Stimulated activated effector memory CD8-positive, alpha-beta T cell treated with anti-CD3 and anti-CD28 coated beads, Interleukin-12 subunit alpha, Interleukin-12 subunit beta, amount 100 ng/mL, for 72 hours (primary cell): ENCODE measurements at regions not wholly inside any gene's neighbourhood (a gene's known extent, or its start where the extent isn't known, plus 50 kb on each side); places are given as distances from the start of the nearest gene placed in this dataset.
"Not testable (repeated sequence)": the region's sequence is repeated elsewhere in the genome, so short reads cannot be mapped to it uniquely, and the experiment has no call there.

Experiments
- ATAC-seq: fragments of 150-1000 bp; cut with Tn5 transposase; 2 replicates; pipeline ENCODE4 v1.10.0; 2021
- DNase-seq, 2 donors: peaks; one replicate each; pipeline ENCODE4 v3.0.0; 2021 to 2022; ENCODE audit warnings: low spot score in 2 of 2
- H3K27ac Mint-ChIP-seq: one replicate; pipeline ENCODE4 v1.8.0; 2022; ENCODE audit warnings: mild to moderate bottlenecking, mixed read lengths
- H3K36me3 Mint-ChIP-seq: one replicate; pipeline ENCODE4 v1.8.0; 2022; ENCODE audit warnings: mild to moderate bottlenecking, mixed read lengths
- H3K4me1 Mint-ChIP-seq: one replicate; pipeline ENCODE4 v1.8.0; 2022; ENCODE audit warnings: mixed read lengths
- H3K4me3 Mint-ChIP-seq: one replicate; pipeline ENCODE4 v1.8.0; 2022; ENCODE audit warnings: mild to moderate bottlenecking, mixed read lengths
- H3K9me3 Mint-ChIP-seq: one replicate; pipeline ENCODE4 v1.8.0; 2022; ENCODE audit warnings: mixed read lengths

- no peak overlapping the region for H3K4me3 Mint-ChIP-seq
- ATAC-seq (no peak), DNase-seq (no peak)
- no peak overlapping the region for H3K27ac Mint-ChIP-seq
- H3K36me3 Mint-ChIP-seq = no peaks in the 10 kb centered on the region
- no peaks in the 10 kb centered on the region for H3K4me1 Mint-ChIP-seq
- H3K9me3 Mint-ChIP-seq = peaks cover 21% of the 10 kb centered on the region
These were observed 759.7 kb downstream of the CDH11 start for GRCh38 chr16:64362193-64362592.

GRCh38 chr16:64361753-64362152 is 760.1 kb downstream of the CDH11 start:
- Mint-ChIP-seq H3K27ac (no peak overlapping the region), H3K4me3 (no peak overlapping the region), H3K9me3 (peaks cover 21% of the 10 kb centered on the region), H3K36me3 (no peaks in the 10 kb centered on the region), H3K4me1 (no peaks in the 10 kb centered on the region)
- DNase-seq = no peak
- no peak for ATAC-seq

GRCh38 chr16:64358291-64358690 is 763.6 kb downstream of the CDH11 start:
- Mint-ChIP-seq H3K4me3 (no peak overlapping the region), H3K4me1 (no peaks in the 10 kb centered on the region), H3K36me3 (no peaks in the 10 kb centered on the region), H3K27ac (no peak overlapping the region), H3K9me3 (peaks cover 16% of the 10 kb centered on the region)
- DNase-seq (no peak), ATAC-seq (no peak)

GRCh38 chr16:64356267-64356666 is 765.6 kb downstream of the CDH11 start:
- ATAC-seq (no peak), DNase-seq (no peak)
- peaks cover 18% of the 10 kb centered on the region for H3K9me3 Mint-ChIP-seq
- H3K27ac Mint-ChIP-seq = no peak overlapping the region
- no peaks in the 10 kb centered on the region for H3K4me1 Mint-ChIP-seq
- H3K36me3 Mint-ChIP-seq = no peaks in the 10 kb centered on the region
- no peak overlapping the region for H3K4me3 Mint-ChIP-seq

GRCh38 chr16:64352246-64352645 is 769.6 kb downstream of the CDH11 start:
- H3K36me3 Mint-ChIP-seq = no peaks in the 10 kb centered on the region
- no peak for DNase-seq

GRCh38 chr16:64351121-64351520 is 770.7 kb downstream of the CDH11 start:
- Mint-ChIP-seq H3K4me3 (no peak overlapping the region), H3K27ac (no peak overlapping the region), H3K36me3 (no peaks in the 10 kb centered on the region), H3K9me3 (peaks cover 15% of the 10 kb centered on the region), H3K4me1 (no peaks in the 10 kb centered on the region)
- no peak for DNase-seq
- ATAC-seq = no peak

More at GRCh38 chr16:64352246-64352645, 769.6 kb downstream of the CDH11 start:
- H3K4me1 Mint-ChIP-seq = no peaks in the 10 kb centered on the region
- H3K4me3 Mint-ChIP-seq = no peak overlapping the region
- no peak overlapping the region for H3K27ac Mint-ChIP-seq
- no peak for ATAC-seq
- H3K9me3 Mint-ChIP-seq = peaks cover 18% of the 10 kb centered on the region

- Mint-ChIP-seq H3K9me3 (peaks cover 10% of the 10 kb centered on the region), H3K4me3 (no peak overlapping the region), H3K4me1 (no peaks in the 10 kb centered on the region), H3K36me3 (no peaks in the 10 kb centered on the region), H3K27ac (no peak overlapping the region)
- ATAC-seq = no peak
- DNase-seq = no peak
These were observed 775.8 kb downstream of the CDH11 start for GRCh38 chr16:64346080-64346479.

GRCh38 chr16:64345142-64345541 is 776.7 kb downstream of the CDH11 start:
- no peaks in the 10 kb centered on the region for H3K36me3 Mint-ChIP-seq
- peaks cover 6% of the 10 kb centered on the region for H3K9me3 Mint-ChIP-seq
- ATAC-seq (peak; percentile 8), DNase-seq (no peak)
- no peak overlapping the region for H3K27ac Mint-ChIP-seq
- H3K4me1 Mint-ChIP-seq = no peaks in the 10 kb centered on the region
- no peak overlapping the region for H3K4me3 Mint-ChIP-seq

- H3K4me3 Mint-ChIP-seq, ATAC-seq, H3K4me1 Mint-ChIP-seq, H3K36me3 Mint-ChIP-seq, H3K27ac Mint-ChIP-seq, DNase-seq, H3K9me3 Mint-ChIP-seq: not testable (repeated sequence)
These were observed 777.9 kb downstream of the CDH11 start for GRCh38 chr16:64343820-64344443.

- no peaks in the 10 kb centered on the region for H3K4me1 Mint-ChIP-seq
- no peak overlapping the region for H3K27ac Mint-ChIP-seq
- no peak overlapping the region for H3K4me3 Mint-ChIP-seq
- H3K36me3 Mint-ChIP-seq = no peaks in the 10 kb centered on the region
- peaks cover 9% of the 10 kb centered on the region for H3K9me3 Mint-ChIP-seq
- ATAC-seq (no peak), DNase-seq (no peak)
These were observed 778.6 kb downstream of the CDH11 start for GRCh38 chr16:64343061-64343819.

- not testable (repeated sequence) for H3K4me3 Mint-ChIP-seq
These were observed 780.5 kb downstream of the CDH11 start for GRCh38 chr16:64341336-64341735.

GRCh38 chr16:64339052-64339770 is 782.7 kb downstream of the CDH11 start:
- no peaks in the 10 kb centered on the region for H3K36me3 Mint-ChIP-seq
- no peak overlapping the region for H3K4me3 Mint-ChIP-seq
- H3K9me3 Mint-ChIP-seq = peaks cover 9% of the 10 kb centered on the region
- H3K27ac Mint-ChIP-seq = no peak overlapping the region
- DNase-seq (no peak), ATAC-seq (no peak)
- H3K4me1 Mint-ChIP-seq = no peaks in the 10 kb centered on the region

More at GRCh38 chr16:64341336-64341735, 780.5 kb downstream of the CDH11 start:
- H3K4me1 Mint-ChIP-seq, H3K9me3 Mint-ChIP-seq, ATAC-seq, DNase-seq, H3K27ac Mint-ChIP-seq, H3K36me3 Mint-ChIP-seq: not testable (repeated sequence)

GRCh38 chr16:64321881-64322280 is 800.0 kb downstream of the CDH11 start:
- peaks cover 19% of the 10 kb centered on the region for H3K9me3 Mint-ChIP-seq
- ATAC-seq = no peak
- H3K27ac Mint-ChIP-seq = no peak overlapping the region
- H3K4me3 Mint-ChIP-seq = no peak overlapping the region
- no peaks in the 10 kb centered on the region for H3K36me3 Mint-ChIP-seq
- H3K4me1 Mint-ChIP-seq = no peaks in the 10 kb centered on the region
- no peak for DNase-seq

- Mint-ChIP-seq H3K4me3 (no peak overlapping the region), H3K9me3 (peaks cover 16% of the 10 kb centered on the region), H3K27ac (no peak overlapping the region), H3K36me3 (no peaks in the 10 kb centered on the region), H3K4me1 (no peaks in the 10 kb centered on the region)
- no peak for DNase-seq
- ATAC-seq = no peak
These were observed 800.8 kb downstream of the CDH11 start for GRCh38 chr16:64321066-64321465.

- no peaks in the 10 kb centered on the region for H3K4me1 Mint-ChIP-seq
- H3K4me3 Mint-ChIP-seq = no peak overlapping the region
- no peaks in the 10 kb centered on the region for H3K36me3 Mint-ChIP-seq
- H3K9me3 Mint-ChIP-seq = peaks cover 25% of the 10 kb centered on the region
- no peak overlapping the region for H3K27ac Mint-ChIP-seq
- DNase-seq (no peak), ATAC-seq (no peak)
These were observed 804.3 kb downstream of the CDH11 start for GRCh38 chr16:64317601-64318000.

GRCh38 chr16:64313726-64314125 is 808.1 kb downstream of the CDH11 start:
- no peak overlapping the region for H3K4me3 Mint-ChIP-seq
- DNase-seq (no peak), ATAC-seq (no peak)
- H3K36me3 Mint-ChIP-seq = no peaks in the 10 kb centered on the region
- peaks cover 32% of the 10 kb centered on the region for H3K9me3 Mint-ChIP-seq
- H3K4me1 Mint-ChIP-seq = no peaks in the 10 kb centered on the region
- no peak overlapping the region for H3K27ac Mint-ChIP-seq
